ENCODE measurements at regions not wholly inside any gene's neighbourhood (a gene's known extent, or its start where the extent isn't known, plus 50 kb on each side); places are given as distances from the start of the nearest gene placed in this dataset.

GRCh38 chr6:130503146-130503545 lies 137.3 kb downstream of the TMEM200A start:
- TF ChIP-seq, protein P1, sequence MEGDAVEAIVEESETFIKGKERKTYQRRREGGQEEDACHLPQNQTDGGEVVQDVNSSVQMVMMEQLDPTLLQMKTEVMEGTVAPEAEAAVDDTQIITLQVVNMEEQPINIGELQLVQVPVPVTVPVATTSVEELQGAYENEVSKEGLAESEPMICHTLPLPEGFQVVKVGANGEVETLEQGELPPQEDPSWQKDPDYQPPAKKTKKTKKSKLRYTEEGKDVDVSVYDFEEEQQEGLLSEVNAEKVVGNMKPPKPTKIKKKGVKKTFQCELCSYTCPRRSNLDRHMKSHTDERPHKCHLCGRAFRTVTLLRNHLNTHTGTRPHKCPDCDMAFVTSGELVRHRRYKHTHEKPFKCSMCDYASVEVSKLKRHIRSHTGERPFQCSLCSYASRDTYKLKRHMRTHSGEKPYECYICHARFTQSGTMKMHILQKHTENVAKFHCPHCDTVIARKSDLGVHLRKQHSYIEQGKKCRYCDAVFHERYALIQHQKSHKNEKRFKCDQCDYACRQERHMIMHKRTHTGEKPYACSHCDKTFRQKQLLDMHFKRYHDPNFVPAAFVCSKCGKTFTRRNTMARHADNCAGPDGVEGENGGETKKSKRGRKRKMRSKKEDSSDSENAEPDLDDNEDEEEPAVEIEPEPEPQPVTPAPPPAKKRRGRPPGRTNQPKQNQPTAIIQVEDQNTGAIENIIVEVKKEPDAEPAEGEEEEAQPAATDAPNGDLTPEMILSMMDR (IDR thresholded peaks at IDR 0.05): no peak
- no peak for TF ChIP-seq POLR2A (IDR thresholded peaks at IDR 0.05)
